NCI-H2227 (cell line): ENCODE measurements at regions not wholly inside any gene's neighbourhood (a gene's known extent, or its start where the extent isn't known, plus 50 kb on each side); places are given as distances from the start of the nearest gene placed in this dataset.
"Not testable (repeated sequence)": the region's sequence is repeated elsewhere in the genome, so short reads cannot be mapped to it uniquely, and the experiment has no call there.

Experiments used
- DNase-seq: peaks from one replicate; lab custom pipeline; 2025; ENCODE audit not compliant: unreplicated experiment; lab: John Stamatoyannopoulos, UW

DNA sequence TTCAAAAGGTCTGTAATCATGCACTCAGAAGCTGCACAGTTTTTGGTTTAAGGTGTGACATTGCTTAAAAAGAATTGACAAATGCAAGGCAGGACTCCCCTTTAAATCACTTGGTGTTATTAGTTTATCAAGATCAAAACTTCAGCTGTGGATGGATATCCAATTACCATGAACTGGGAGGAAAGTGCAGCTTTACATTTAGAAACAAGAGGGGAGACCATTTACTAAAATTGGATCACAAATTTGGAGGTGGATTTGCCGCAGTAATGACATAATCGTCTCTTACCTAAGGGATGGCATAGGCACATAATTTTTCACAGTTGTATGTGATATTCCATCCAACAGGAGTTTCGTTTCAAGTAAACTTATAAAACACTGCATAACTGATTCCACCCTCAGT is 1610.2 kb downstream of the SLITRK5 start:
- DNase-seq: no peak

DNA sequence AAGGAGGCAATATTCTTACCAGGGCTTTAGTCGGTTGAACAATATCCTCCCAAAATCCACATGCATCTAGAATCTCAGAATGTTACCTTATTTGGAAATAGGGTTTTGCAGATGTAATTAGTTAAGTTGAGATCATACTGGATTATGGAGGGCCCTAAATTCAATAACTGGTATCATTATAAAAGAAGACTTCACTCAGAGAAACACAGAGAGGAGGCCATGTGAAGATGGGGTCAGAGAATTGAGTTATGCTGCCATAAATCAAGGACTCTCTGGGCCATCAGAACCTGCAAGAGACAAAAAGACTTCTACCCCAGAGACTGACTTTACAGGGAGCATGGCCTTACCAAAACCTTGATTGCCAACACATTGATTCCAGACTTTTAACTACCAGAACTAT is 1611.1 kb downstream of the SLITRK5 start:
- no peak for DNase-seq

DNA sequence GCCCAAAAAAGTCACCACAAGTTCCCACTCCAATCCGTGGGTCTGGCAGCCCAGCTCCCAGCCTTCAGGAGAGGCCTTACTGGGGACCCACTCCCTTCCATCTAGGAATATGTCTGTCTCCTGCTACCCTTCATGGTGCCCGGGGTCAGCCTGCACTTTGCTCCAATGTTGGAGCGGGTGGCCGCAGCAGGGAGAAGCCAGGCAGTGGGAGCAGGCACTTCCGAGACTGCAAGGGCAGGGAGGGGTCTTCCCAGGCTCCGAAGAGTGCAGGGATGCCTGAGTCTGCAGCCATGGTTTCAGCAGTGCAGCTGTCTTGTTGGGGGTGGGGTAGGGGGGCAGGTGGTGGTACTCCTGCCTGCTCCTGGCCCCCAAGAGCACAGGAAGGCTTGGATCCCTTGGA is 1616.2 kb downstream of the SLITRK5 start:
- DNase-seq: no peak

DNA sequence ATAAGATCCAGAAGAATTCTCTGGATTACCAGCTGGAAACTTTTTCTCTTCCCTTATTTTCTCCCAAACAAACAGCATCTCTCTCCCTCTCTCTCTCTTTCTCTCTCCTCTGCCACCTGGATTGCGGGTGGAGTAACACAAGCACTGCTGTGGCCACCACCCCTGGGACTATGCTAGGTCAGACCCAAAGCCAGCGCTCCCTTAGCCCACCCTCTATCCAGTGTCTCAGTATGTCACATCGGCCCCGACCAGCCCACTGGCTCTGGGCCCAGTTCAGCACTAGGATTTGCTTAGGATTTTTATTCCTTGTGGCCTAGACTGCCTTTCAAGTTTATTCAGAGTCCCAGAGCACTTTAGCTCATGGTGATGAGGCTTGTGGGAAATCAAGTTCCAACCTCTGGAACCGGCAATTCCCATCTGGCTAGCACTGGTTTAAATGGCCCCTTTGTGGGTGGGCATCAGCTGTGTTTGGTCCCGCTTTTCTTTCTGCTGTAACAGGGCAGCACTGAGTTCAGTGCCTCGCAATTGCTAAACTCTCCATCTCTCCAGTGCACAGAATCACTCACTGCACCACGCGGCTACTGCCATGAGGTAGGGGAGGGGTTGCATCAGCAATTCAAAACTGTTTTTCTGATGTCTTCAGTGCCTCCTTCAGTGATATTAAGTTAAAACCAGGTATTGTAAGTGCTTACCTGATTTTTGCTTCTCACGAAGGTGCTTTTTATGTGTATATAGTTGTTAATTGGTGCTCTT is 1623.1 kb downstream of the SLITRK5 start:
- no peak for DNase-seq

DNA sequence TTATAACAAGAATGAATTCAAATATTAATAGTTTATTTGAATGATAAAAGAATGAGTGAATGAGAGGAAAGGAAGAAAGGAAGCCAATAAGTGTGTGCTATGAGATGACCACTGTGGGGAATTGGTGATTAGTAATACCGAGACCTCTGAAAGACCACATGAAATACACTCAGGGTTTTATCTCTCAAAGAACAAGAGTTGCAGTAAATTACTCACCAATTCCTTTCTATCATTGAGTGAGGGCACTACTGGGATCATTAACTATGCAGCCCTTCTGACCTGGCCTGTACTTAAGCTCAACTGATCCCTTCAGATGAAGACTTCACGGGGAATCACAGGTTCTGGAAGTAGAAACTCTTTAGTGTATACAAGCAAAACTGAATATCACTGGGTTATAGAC is 1636.1 kb downstream of the SLITRK5 start:
- no peak for DNase-seq

DNA sequence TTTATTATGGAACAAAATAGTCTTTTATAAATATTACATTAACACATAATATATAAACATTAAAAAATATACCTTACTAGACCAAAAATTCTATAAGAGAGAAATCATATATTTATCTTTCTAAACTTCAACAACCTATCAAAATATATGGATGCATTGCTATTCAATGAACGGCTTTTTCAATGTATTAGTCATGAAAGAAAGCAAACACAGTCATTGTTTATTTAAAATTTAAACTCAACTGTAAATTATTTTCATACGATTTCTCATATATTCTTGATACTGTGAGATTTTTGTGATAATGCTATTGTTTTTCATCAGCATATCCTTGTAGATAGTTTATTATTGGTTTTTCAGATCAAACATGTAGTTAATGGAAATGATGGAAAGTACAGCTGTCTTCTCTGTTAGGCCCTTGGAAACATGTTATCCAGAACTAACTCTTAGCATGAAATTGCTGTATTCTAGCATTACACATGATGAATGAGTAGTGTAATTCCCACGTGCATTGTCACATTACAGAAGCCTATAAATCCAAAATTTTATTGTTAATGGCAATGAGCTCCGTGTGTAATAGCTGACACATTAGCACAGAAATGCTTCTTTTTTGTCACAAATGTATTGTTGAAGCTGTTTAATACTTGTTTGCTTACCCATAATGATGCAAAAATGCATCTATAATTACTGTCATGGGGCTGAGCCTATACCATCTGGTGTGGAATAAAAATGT is 1639.9 kb downstream of the SLITRK5 start:
- no peak for DNase-seq

DNA sequence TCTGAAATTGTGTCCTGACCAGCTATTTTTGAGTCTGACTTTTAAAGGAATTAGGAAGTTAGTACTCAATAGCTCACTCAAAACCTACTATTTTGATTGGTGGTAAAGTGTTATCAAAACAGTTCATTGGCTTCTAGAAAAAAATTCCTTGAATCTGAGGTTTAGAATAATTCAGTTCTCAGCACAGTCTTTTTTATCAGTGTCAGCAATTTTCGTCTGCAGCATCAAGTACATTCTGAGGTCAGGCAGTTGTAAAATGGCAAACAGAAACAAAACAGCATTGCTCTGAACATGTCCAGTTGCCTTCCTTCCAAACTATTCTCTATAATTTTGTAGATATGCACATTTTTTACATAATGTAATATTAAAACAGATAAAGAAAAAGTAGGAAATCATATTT is 1644.1 kb downstream of the SLITRK5 start:
- DNase-seq: no peak

DNA sequence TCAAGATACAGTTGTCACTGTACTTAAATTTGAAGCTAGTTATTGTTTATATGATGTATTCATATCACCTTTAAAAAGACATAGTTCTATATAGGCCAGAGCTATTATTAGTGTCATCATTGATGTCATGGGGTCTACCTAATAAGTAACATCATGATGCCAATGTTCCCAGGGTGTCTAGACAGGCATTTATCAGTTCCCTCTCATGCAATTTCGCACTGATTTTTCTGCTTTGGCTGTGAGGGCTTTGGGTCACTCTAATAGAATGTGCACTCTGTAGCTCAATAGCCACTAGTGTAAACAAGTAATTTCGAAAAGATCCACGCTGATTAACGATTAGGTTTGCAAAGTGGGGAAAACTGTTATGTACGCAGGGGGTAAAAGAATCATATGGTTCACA is 1651.3 kb downstream of the SLITRK5 start:
- DNase-seq: no peak

DNA sequence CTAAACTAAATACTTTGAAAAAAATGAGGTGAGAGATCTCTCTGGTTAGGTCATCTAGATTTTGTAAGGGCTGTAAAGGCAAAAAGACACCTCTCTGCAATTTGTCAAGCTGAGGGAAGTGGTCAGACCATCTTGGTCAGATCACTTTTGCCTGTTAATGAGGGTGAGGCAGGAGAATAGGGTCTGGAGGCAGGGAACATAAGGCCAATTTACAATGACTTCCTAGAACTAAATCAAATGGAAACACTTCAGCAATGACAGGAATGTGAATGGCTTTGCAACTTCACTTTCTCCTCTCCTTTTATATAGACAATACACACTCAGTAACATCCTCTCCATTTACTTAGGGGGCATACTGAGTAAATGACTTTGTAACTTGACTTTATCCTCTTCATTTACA is 1653.4 kb downstream of the SLITRK5 start:
- no peak for DNase-seq

DNA sequence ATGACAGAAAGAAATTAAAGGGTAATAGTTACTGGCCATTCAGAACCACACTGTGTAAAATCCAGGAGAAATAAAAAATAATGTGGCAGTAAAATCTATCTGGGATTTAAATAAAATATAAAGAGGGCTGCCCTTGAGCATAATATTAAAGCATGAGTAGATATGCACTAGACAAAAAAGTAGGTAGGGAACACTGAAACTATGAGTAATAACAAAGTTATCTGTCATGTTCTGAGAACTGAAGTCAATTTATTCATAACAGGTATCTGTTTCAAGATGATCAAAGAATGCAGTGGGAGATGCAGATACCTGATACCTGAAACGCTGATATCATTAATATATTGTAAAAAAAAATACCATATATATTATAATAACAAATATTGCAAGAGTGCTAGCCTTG is 1672.0 kb downstream of the SLITRK5 start:
- DNase-seq: no peak

DNA sequence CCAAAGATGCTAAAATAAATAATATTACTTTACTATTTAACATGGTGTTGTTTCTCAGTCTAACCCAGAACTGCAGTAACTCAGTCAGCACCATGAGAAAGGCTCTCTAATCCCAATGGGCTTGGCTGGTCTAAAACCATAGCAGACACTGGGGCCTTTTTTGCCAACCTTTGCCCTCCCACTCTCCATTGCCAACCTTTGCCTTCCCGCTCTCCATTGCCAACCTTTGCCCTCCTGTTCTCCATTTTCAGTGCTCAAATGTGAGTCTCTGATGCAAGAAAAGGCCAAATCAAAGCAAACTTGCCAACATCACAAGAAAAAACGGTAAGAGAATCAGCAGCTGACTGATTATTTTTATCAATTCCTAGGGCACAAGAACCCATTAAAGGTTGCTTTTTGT is 1681.2 kb downstream of the SLITRK5 start:
- no peak for DNase-seq

DNA sequence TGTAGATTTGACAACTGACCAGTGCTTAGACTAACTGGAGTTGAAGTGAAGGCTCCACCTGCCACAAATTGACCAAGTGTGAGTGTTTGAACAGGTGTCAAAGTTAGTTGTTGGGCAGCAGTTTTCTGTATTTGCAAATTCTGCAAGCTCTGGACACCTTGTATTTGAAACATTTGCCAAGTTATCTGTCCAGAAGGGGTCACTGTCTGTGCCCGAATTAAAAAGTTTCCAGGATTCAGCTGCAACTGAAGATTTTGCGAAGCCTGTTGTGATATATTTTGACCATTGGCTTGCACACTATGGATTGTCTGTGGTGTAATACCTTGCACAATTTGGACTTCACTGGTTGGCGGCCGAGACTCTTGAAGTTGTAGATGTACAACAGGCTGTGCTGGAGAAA is 1690.7 kb downstream of the SLITRK5 start:
- DNase-seq: no peak

DNA sequence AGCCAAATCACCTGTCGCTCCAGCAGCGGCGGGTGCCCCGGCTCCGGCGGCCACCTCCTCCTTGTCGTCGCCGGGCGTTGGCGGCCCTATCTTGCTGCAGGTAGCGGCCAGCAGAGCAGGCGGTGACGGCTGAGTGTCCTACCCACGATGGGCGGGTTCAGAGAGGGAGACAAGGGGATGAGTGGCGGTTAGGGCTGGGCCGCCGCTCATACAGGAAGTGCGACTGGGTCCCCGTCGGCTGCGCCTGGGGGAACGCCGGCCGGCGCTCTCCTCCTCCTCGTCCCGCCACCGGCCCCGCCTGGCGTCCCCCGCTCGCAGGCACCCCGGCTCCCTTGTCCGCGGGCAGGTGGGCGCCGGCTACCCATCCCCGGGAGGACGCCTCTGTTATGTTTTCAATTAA is 1692.0 kb downstream of the SLITRK5 start:
- no peak for DNase-seq

DNA sequence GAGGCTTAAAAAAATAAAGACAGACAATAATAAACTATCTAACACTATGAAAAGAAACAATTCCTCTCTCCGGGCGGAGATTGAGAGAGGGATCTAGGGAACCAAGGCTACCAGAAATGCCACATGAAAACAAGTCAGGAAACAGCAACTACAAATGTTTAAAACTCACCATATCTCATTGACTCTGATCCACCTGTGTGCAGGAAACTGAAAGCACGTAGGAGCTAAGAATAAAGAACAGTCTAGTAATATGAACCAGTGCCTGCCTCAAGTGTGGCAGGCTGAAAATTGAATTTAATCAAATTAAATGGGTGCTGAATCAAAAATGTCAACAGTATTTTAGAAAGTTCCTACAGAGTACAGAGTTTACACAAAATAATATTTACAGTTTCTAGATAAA is 1701.0 kb downstream of the SLITRK5 start:
- no peak for DNase-seq

DNA sequence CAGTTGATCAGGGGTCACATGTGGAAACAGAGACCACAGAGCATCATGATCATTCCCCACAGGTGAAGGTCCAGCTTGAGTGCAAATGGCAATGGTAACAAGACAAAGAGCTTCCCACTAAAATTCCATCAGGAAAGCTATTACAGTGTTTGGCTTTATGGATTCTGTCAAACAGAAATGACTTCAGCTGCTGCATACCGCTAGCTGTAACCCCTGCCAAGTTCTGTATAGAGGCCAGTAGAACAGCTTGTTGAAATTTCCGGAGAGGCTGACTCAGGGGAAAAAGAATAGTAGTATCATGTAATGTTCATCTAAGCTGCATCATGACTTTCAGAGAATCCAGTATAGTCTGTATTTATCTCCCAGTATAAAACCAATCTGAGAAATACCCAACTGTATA is 1704.7 kb downstream of the SLITRK5 start:
- DNase-seq: no peak

DNA sequence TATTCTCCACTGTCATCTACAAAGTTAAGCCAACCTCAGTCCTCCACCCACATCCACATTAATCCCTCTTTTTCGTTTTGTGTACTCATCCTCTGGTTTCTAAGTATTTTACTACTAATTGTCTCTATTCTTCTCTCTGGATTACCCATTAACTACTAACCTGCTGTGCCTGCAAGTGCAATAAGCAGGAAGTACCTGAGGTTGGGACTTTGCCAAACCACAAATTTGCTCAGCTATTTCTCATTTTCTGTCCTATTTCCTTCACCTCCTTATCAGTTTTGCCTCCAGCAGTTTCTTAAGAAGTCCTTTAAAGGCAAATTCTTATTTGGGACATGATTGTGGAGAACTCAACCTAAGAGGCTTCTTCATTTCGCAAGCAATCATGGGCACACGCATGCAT is 1708.9 kb downstream of the SLITRK5 start:
- no peak for DNase-seq

DNA sequence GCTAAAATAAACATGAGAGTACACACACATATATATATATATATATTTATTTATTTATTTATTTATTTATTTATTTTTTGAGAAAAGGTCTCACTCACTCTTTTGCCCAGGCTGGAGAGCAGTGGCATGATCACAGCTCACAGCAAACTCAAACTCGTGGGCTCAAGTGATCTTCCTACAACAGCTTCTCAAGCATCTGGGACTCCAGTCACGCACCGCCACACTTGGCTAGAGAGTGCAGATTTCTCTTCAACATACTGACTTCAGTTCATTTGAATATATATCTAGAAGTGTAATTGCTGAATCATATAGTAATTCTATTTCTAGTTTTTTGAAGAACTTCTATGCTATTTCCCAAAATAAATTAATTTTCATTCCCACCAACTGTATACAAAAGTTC is 1711.8 kb downstream of the SLITRK5 start:
- DNase-seq: no peak

DNA sequence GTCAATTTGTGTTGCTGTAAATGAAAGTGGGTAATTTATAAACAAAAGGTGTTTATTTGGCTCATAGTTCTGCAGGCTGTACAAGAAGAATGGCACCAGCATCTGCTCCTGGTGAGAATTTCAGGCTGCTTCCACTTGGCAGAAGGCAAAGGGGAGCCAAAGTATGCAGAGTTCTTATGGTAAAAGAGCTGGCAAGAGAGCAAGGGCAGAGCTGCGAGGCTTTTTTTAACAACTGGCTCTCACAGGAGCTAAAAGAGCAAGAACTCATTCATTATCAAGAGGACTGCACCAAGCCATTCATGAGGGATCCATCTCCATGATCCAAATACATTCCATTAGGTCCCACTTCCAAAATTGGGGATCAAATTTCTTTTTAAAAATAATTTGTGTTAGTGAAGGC is 1712.7 kb downstream of the SLITRK5 start:
- no peak for DNase-seq

DNA sequence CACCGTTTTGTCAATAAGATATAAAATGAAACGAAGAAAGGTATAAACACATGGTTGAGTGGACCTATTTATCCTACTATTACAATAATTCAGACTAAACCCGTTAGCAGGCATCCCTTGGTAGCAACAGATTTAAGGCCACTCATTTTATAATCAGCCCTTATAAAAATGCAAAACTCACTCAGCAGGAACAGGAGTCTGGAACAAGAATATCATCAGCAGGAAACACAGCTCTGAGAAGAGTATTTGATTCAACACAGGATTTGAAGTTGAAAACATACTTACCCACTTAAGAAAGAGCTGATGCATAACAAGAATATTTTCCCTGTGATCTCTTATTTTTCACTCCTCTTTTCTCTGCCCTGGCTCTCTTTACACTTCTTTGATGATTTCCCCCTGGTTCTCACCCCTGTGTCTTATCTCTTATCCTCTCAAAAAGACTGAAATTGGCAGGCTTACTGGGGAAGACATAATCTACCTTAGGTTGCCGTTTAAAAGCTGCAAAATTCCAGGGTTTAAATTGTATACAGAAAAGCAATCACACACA is 1722.7 kb downstream of the SLITRK5 start:
- no peak for DNase-seq

DNA sequence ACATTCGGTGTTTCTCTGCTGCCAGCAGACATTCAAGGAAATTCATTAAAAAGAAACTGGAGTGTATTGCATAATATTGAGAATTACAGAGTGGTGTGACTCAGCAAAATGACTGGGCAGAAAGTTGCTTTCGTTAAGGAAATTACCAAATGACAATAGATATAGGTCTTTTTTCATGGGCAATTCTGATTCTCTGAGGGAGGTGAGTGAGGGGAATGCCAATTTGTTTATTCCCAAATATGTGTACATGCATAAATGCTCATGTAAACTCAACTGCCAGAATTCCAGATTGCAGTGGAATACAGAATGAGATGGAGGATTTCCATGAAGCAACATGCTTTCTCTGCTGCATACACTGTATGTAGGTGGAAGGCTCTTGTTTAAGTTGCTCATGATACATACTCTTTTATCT is 1730.1 kb downstream of the SLITRK5 start:
- no peak for DNase-seq

DNA sequence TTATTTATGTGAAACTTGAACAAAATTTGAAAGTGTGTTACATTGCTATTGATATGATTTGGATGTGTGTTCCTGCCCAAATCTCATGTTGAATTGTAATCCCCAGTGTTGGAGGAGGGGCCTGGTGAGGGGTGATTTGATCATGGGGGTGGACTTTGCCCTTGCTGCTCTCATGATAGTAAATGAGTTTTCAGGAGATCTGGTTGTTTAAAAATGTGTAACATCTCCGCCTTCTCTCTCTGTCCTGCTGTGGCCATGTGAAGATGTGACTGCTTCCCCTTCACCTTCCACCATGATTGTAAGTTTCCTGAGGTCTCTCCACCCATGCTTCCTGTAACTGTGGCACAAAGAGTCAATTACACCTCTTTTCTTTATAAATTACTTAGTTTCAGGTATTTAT is 1731.0 kb downstream of the SLITRK5 start:
- no peak for DNase-seq

DNA sequence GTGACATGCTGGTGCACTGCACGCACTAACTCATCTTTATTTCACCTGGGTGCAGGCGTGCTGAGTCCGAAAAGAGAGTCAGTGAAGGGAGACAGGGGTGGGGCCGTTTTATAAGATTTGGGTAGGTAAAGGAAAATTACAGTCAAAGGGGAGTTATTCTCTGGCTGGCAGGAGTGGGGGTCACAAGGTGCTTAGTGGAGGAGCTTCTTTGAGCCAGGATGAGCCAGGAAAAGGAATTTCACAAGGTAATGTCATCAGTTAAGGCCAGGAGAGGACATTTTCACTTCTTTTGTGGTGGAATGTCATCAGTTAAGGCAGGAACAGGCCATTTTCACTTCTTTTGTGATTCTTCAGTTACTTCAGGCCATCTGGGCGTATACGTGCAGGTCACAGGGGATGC is 1734.9 kb downstream of the SLITRK5 start:
- DNase-seq: not testable (repeated sequence)
